ENCODE measurements at regions not wholly inside any gene's neighbourhood (a gene's known extent, or its start where the extent isn't known, plus 50 kb on each side); places are given as distances from the start of the nearest gene placed in this dataset.
A peak's percentile ranks its signal among the peaks of the same experiment; 100 is the strongest.

- ATAC-seq: no peak
- Histone ChIP-seq H3K36me3 (ENCODE audit: insufficient read depth in 1 of 2, low read depth in 1 of 2) (no peaks in the 10 kb centered on the region), H3K4me3 (no peak overlapping the region), H3K4me1 (no peaks in the 10 kb centered on the region), H3K27ac (no peak overlapping the region), H3K9me3 (no peaks in the 10 kb centered on the region), H3K27me3 (ENCODE audit: insufficient read depth in 3 of 3, low read length in 2 of 3) (peaks cover 0 to 4% (median 3%) of the 10 kb centered on the region in 3 donors)
- TF ChIP-seq, protein P1, sequence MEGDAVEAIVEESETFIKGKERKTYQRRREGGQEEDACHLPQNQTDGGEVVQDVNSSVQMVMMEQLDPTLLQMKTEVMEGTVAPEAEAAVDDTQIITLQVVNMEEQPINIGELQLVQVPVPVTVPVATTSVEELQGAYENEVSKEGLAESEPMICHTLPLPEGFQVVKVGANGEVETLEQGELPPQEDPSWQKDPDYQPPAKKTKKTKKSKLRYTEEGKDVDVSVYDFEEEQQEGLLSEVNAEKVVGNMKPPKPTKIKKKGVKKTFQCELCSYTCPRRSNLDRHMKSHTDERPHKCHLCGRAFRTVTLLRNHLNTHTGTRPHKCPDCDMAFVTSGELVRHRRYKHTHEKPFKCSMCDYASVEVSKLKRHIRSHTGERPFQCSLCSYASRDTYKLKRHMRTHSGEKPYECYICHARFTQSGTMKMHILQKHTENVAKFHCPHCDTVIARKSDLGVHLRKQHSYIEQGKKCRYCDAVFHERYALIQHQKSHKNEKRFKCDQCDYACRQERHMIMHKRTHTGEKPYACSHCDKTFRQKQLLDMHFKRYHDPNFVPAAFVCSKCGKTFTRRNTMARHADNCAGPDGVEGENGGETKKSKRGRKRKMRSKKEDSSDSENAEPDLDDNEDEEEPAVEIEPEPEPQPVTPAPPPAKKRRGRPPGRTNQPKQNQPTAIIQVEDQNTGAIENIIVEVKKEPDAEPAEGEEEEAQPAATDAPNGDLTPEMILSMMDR (IDR thresholded peaks at IDR 0.05): no peak
- WGBS, 3 donors: 75 to 82% (median 81%) methylated on average over 15 to 16 of the region's 16 CpGs
- DNase-seq: peak in 1 of 2 donors; percentile 15
- intact Hi-C loops (cut with DNase I): no loop called here
Measured at GRCh38 chr22:48561676-48562075, 1266.0 kb downstream of the BRD1 start.

- Histone ChIP-seq H3K4me3 (no peak overlapping the region), H3K9me3 (no peaks in the 10 kb centered on the region), H3K27ac (no peak overlapping the region), H3K4me1 (no peaks in the 10 kb centered on the region), H3K27me3 (ENCODE audit: insufficient read depth in 3 of 3, low read length in 2 of 3) (peaks cover 0 to 3% (median 3%) of the 10 kb centered on the region in 3 donors), H3K36me3 (ENCODE audit: insufficient read depth in 1 of 2, low read depth in 1 of 2) (no peaks in the 10 kb centered on the region)
- ATAC-seq (no peak), DNase-seq (no peak)
- TF ChIP-seq, protein P1 (IDR thresholded peaks at IDR 0.05): no peak
- intact Hi-C loops (cut with DNase I): no loop called here
- WGBS, 3 donors: 80 to 81% (median 81%) methylated on average over 5 of the region's 5 CpGs
Measured at GRCh38 chr22:48560836-48561235, 1266.8 kb downstream of the BRD1 start.

- Histone ChIP-seq H3K4me1 (no peaks in the 10 kb centered on the region), H3K27me3 (ENCODE audit: insufficient read depth in 3 of 3, low read length in 2 of 3) (peaks cover 0 to 3% (median 0%) of the 10 kb centered on the region in 3 donors), H3K27ac (no peak overlapping the region), H3K4me3 (no peak overlapping the region), H3K9me3 (no peaks in the 10 kb centered on the region), H3K36me3 (ENCODE audit: insufficient read depth in 1 of 2, low read depth in 1 of 2) (no peaks in the 10 kb centered on the region)
- DNase-seq: no peak
- WGBS, 3 donors: 87 to 93% (median 89%) methylated on average over 9 of the region's 9 CpGs
- TF ChIP-seq, protein P1 (IDR thresholded peaks at IDR 0.05): no peak
- intact Hi-C loops (cut with DNase I): no loop called here
- ATAC-seq: no peak
Measured at GRCh38 chr22:48560389-48560751, 1267.3 kb downstream of the BRD1 start.

GRCh38 chr22:48559647-48560388 lies 1267.9 kb downstream of the BRD1 start:
- no peaks in the 10 kb centered on the region for H3K36me3 ChIP-seq (ENCODE audit: insufficient read depth in 1 of 2, low read depth in 1 of 2)
- TF ChIP-seq, protein P1 (IDR thresholded peaks at IDR 0.05): no peak
- H3K4me3 ChIP-seq: no peak overlapping the region
- WGBS, 3 donors: 73 to 80% (median 75%) methylated on average over 34 to 38 of the region's 38 CpGs
- intact Hi-C loops (cut with DNase I): no loop called here
- DNase-seq (peak in 1 of 2 donors; percentile 38), ATAC-seq (no peak)
- H3K9me3 ChIP-seq: no peaks in the 10 kb centered on the region
- peaks cover 0 to 3% (median 0%) of the 10 kb centered on the region in 3 donors for H3K27me3 ChIP-seq (ENCODE audit: insufficient read depth in 3 of 3, low read length in 2 of 3)
- H3K4me1 ChIP-seq: no peaks in the 10 kb centered on the region
- H3K27ac ChIP-seq: no peak overlapping the region

Measured in psoas muscle (tissue), 7 donors.